MM.1S (cell line): ENCODE measurements at regions not wholly inside any gene's neighbourhood (a gene's known extent, or its start where the extent isn't known, plus 50 kb on each side); places are given as distances from the start of the nearest gene placed in this dataset.
"Not testable (repeated sequence)": the region's sequence is repeated elsewhere in the genome, so short reads cannot be mapped to it uniquely, and the experiment has no call there.

Experiments used
- DNase-seq: peaks from one replicate; pipeline ENCODE4 v3.0.0-alpha.2; 2015
- H2AFZ ChIP-seq: fragments of 300-600 bp; sonication (generic); 2 replicates; pipeline ENCODE4 v1.6.0; 2016; ENCODE audit warnings: antibody characterized with exemption, low read length
- H3F3A ChIP-seq: fragments of 300-600 bp; sonication (generic); 2 replicates; pipeline ENCODE4 v1.6.1; 2016; ENCODE audit warnings: mild to moderate bottlenecking, antibody characterized with exemption, low read length, moderate library complexity, mixed read lengths; ENCODE audit not compliant: insufficient read depth
- H3K27ac ChIP-seq: fragments of 300-600 bp; sonication (generic); 2 replicates; pipeline ENCODE4 v1.5.1; 2016; ENCODE audit warnings: mild to moderate bottlenecking, low read length
- H3K27me3 ChIP-seq: fragments of 300-600 bp; sonication (generic); replicated peaks from 2 replicates; pipeline ENCODE4 v1.6.0; 2016; ENCODE audit warnings: low read length; ENCODE audit not compliant: insufficient read depth
- H3K36me3 ChIP-seq: fragments of 300-600 bp; sonication (generic); replicated peaks from 2 replicates; pipeline ENCODE4 v1.6.1; 2016; ENCODE audit warnings: mild to moderate bottlenecking, low read length, mixed read lengths; ENCODE audit not compliant: insufficient read depth
- H3K4me1 ChIP-seq: fragments of 300-600 bp; sonication (generic); 2 replicates; pipeline ENCODE4 v1.6.1; 2016; ENCODE audit warnings: low read length, mixed read lengths
- H3K4me2 ChIP-seq: fragments of 300-600 bp; sonication (generic); 2 replicates; pipeline ENCODE4 v1.6.0; 2016; ENCODE audit warnings: low read depth, low read length
- H3K4me3 ChIP-seq: fragments of 300-600 bp; sonication (generic); 2 replicates; pipeline ENCODE4 v1.5.1; 2016; ENCODE audit warnings: low read length, mixed read lengths
- H3K79me2 ChIP-seq: fragments of 300-600 bp; sonication (generic); 2 replicates; pipeline ENCODE4 v1.6.1; 2016; ENCODE audit warnings: mixed run types, low read length, mixed read lengths
- H3K9ac ChIP-seq: fragments of 300-600 bp; sonication (generic); 2 replicates; pipeline ENCODE4 v1.6.1; 2016; ENCODE audit warnings: low read length, mixed read lengths
- H3K9me2 ChIP-seq: fragments of 300-600 bp; sonication (generic); replicated peaks from 2 replicates; pipeline ENCODE4 v1.6.1; 2016; ENCODE audit warnings: mild to moderate bottlenecking, low read length, mixed read lengths; ENCODE audit not compliant: insufficient read depth
- H3K9me3 ChIP-seq: fragments of 300-600 bp; sonication (generic); replicated peaks from 2 replicates; pipeline ENCODE4 v1.6.1; 2016; ENCODE audit warnings: mild to moderate bottlenecking, low read length, mixed read lengths; ENCODE audit not compliant: insufficient read depth
- H4K20me1 ChIP-seq: fragments of 300-600 bp; sonication (generic); 2 replicates; pipeline ENCODE4 v1.6.1; 2016; ENCODE audit warnings: mild to moderate bottlenecking, low read length, moderate library complexity, mixed read lengths; ENCODE audit not compliant: insufficient read depth
- EZH2 ChIP-seq: fragments of 300-600 bp; sonication (generic); optimal IDR thresholded peaks from 2 replicates; pipeline ENCODE3; 2017; ENCODE audit warnings: low read depth, mild to moderate bottlenecking, antibody characterized with exemption, low read length, mixed read lengths
- EZH2phosphoT487 ChIP-seq: fragments of 300-600 bp; sonication (generic); IDR thresholded peaks from 2 replicates; pipeline ENCODE4 v1.6.1; 2018; ENCODE audit warnings: antibody characterized with exemption, low read length
- TF ChIP-seq, protein P1 (sequence below): fragments of 300-600 bp; sonication (generic); IDR thresholded peaks from 2 replicates; pipeline ENCODE4 v1.5.1; 2016; ENCODE audit warnings: antibody characterized with exemption, low read length, mixed read lengths

DNA sequence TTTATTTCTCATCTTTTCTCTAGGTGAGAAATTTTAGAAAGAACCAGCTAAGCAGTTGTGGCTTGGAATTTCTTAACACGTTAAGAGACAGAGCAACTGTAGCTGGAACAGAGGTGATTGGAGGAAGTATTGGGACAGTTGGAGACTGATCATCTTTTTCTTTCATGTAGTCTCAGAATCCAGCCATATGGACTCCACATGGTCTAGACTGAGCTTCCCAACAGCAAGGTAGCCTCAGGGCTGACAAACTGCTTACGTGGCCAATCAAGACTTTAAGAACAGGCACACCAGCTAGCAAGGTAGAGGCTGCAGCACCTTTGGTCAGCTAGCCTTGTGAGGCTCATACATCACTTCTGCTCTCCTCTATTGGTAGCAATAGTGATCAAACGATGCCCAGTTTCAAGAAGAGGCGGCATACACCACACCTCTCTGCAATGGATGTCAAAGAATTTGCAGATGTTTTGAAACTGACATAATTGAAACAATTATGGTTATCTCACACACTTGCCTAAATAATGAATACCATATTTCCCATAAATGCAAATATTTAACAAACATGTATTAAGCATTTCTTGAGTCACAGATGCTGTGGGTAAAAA lies 590.5 kb upstream of the SLC35B3 start:
- Histone ChIP-seq H3K4me1 (no peaks in the 10 kb centered on the region), H3K9me3 (no peaks in the 10 kb centered on the region), H3K9ac (no peak overlapping the region), H2AFZ (no peak overlapping the region), H3K4me3 (no peak overlapping the region), H3K36me3 (no peaks in the 10 kb centered on the region), H3K79me2 (no peaks in the 10 kb centered on the region), H3F3A (no peaks in the 10 kb centered on the region), H3K4me2 (no peak overlapping the region), H3K27me3 (no peaks in the 10 kb centered on the region), H3K9me2 (no peaks in the 10 kb centered on the region), H3K27ac (no peak overlapping the region), H4K20me1 (no peaks in the 10 kb centered on the region)
- DNase-seq, result no peak
- TF ChIP-seq EZH2phosphoT487 (no peak), EZH2 (no peak)
- TF ChIP-seq, protein P1, sequence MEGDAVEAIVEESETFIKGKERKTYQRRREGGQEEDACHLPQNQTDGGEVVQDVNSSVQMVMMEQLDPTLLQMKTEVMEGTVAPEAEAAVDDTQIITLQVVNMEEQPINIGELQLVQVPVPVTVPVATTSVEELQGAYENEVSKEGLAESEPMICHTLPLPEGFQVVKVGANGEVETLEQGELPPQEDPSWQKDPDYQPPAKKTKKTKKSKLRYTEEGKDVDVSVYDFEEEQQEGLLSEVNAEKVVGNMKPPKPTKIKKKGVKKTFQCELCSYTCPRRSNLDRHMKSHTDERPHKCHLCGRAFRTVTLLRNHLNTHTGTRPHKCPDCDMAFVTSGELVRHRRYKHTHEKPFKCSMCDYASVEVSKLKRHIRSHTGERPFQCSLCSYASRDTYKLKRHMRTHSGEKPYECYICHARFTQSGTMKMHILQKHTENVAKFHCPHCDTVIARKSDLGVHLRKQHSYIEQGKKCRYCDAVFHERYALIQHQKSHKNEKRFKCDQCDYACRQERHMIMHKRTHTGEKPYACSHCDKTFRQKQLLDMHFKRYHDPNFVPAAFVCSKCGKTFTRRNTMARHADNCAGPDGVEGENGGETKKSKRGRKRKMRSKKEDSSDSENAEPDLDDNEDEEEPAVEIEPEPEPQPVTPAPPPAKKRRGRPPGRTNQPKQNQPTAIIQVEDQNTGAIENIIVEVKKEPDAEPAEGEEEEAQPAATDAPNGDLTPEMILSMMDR, result no peak

DNA sequence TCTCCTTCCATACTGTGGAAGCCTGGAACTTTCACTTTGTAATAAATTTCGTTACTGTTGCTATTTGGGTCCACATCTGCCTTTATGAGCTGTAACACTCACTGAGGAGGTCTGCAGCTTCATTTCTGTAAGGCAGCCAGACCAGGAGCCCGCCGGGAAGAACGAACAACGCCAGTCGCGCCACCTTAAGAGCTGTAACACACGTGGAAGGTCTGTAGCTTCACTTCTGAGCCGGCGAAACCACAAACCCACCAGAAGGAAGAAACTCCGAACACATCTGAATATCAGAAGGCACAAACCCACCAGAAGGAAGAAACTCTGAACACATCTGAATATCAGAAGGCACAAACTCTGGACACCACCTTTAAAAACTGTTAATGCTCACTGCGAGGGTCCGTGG lies 589.9 kb upstream of the SLC35B3 start:
- H3K36me3 ChIP-seq, result no peaks in the 10 kb centered on the region
- no peaks in the 10 kb centered on the region for H3K4me1 ChIP-seq
- H3F3A ChIP-seq, result no peaks in the 10 kb centered on the region
- no peaks in the 10 kb centered on the region for H3K9me3 ChIP-seq
- no peaks in the 10 kb centered on the region for H3K9me2 ChIP-seq
- no peak overlapping the region for H3K4me2 ChIP-seq
- TF ChIP-seq, protein P1, result no peak
- TF ChIP-seq EZH2phosphoT487 (no peak), EZH2 (no peak)
- H3K4me3 ChIP-seq, result no peak overlapping the region
- no peaks in the 10 kb centered on the region for H3K79me2 ChIP-seq
- DNase-seq, result no peak
- H3K27ac ChIP-seq, result no peak overlapping the region
- no peak overlapping the region for H2AFZ ChIP-seq
- no peaks in the 10 kb centered on the region for H3K27me3 ChIP-seq
- H4K20me1 ChIP-seq, result no peaks in the 10 kb centered on the region
- no peak overlapping the region for H3K9ac ChIP-seq

DNA sequence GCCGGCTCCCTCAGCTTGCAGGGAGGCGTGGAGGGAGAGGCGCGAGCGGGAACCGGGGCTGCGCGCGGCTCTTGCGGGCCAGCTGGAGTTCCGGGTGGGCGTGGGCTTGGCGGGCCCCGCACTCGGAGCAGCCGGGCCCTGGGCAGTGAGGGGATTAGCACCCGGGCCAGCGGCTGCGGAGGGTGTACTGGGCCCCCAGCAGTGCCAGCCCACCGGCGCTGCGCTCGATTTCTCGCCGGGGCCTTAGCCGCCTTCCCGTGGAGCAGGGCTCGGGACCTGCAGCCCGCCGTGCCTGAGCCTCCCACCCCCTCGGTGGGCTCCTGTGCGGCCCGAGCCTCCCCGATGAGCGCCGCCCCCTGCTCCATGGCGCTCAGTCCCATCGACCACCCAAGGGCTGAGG lies 588.9 kb upstream of the SLC35B3 start:
- H3K27ac ChIP-seq, H3K27me3 ChIP-seq, H3K9me3 ChIP-seq, H2AFZ ChIP-seq, H3K4me2 ChIP-seq, H4K20me1 ChIP-seq, H3K9ac ChIP-seq, H3K9me2 ChIP-seq, H3K79me2 ChIP-seq, H3K36me3 ChIP-seq, DNase-seq, H3K4me3 ChIP-seq, H3K4me1 ChIP-seq, H3F3A ChIP-seq: not testable (repeated sequence)

DNA sequence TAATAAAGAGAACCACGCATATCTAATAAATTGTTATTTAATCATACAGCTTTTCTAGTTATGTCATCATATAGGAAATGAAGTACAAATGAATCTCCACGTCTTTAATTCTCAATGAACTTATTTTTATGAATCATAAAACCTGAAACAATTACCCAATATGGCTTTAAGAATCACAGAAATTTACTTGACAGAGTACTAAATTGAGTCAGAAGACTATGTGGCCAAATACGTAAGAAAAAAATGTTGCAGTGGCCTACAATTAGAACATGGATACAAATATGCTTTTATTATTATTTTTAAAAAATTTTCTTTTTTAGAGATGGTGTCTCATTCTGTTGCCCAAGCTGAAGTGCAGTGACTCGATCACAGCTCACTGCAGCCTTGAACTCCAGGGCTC lies 584.7 kb upstream of the SLC35B3 start:
- no peaks in the 10 kb centered on the region for H4K20me1 ChIP-seq
- no peaks in the 10 kb centered on the region for H3K4me1 ChIP-seq
- no peak overlapping the region for H3K27ac ChIP-seq
- no peak overlapping the region for H2AFZ ChIP-seq
- H3K36me3 ChIP-seq, result no peaks in the 10 kb centered on the region
- H3K4me3 ChIP-seq, result no peak overlapping the region
- H3F3A ChIP-seq, result no peaks in the 10 kb centered on the region
- H3K9me2 ChIP-seq, result no peaks in the 10 kb centered on the region
- H3K4me2 ChIP-seq, result no peak overlapping the region
- H3K27me3 ChIP-seq, result no peaks in the 10 kb centered on the region
- no peaks in the 10 kb centered on the region for H3K9me3 ChIP-seq
- no peaks in the 10 kb centered on the region for H3K79me2 ChIP-seq
- no peak for DNase-seq
- no peak overlapping the region for H3K9ac ChIP-seq
- TF ChIP-seq EZH2phosphoT487, result no peak
- TF ChIP-seq EZH2, result no peak
- TF ChIP-seq, protein P1, result no peak
